ENCODE measurements at regions not wholly inside any gene's neighbourhood (a gene's known extent, or its start where the extent isn't known, plus 50 kb on each side); places are given as distances from the start of the nearest gene placed in this dataset.

DNA sequence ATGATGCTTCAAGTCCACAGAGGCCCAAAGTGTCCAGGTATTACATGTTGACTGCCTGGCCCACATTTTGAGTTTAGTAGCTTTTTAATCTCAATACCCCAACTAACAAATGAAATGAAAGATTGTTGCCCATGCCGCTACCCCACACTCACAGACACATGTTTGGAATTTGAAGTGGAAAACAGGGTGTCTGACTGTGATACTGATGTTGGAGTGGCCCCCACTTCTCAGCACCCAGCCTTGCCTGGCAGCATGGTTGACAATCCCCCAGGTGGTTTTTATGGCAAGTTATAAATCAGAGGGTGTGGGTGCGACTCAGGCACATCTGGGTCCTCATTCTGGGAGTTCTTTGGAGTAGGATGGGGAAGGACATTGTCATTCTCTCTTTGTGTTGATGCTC is 314.7 kb upstream of the ZNF32 start:
- no peaks in the 10 kb centered on the region for H3K9me3 ChIP-seq
- no peaks in the 10 kb centered on the region for H3K9me2 ChIP-seq
- H3K36me3 ChIP-seq (replicated peaks in 1 of 2; ENCODE audit: control insufficient read depth in 1 of 2, insufficient read depth in 2 of 2, low read length in 1 of 2): no peaks in the 10 kb centered on the region
- DNase-seq: no peak
- no peak overlapping the region for H2AFZ ChIP-seq (ENCODE audit: low read depth)
- ChIA-PET POLR2A (no interaction called here), CTCF (no interaction called here)
- no peaks in the 10 kb centered on the region for H3K27me3 ChIP-seq (ENCODE audit: insufficient read depth)
- no peak overlapping the region for H3K4me2 ChIP-seq
- no peaks in the 10 kb centered on the region for H3F3A ChIP-seq (replicated peaks; ENCODE audit: insufficient read depth)
- TF ChIP-seq SMC3 (IDR thresholded peaks at IDR 0.05; ENCODE audit: low read depth, low read length) (no peak), TCF12 (IDR thresholded peaks at IDR 0.05) (no peak), YY1 (IDR thresholded peaks at IDR 0.05; ENCODE audit: low read depth) (no peak), ELF1 (IDR thresholded peaks at IDR 0.05) (no peak), FOSL2 (IDR thresholded peaks at IDR 0.05; ENCODE audit: borderline replicate concordance, low read depth) (no peak), RXRA (IDR thresholded peaks at IDR 0.05; ENCODE audit: borderline replicate concordance, low read depth) (no peak), JUND (IDR thresholded peaks at IDR 0.05) (no peak), EZH2phosphoT487 (IDR thresholded peaks at IDR 0.05; ENCODE audit: borderline replicate concordance, low read depth) (no peak), RCOR1 (IDR thresholded peaks at IDR 0.05; ENCODE audit: low read length) (no peak), TEAD4 (IDR thresholded peaks at IDR 0.05; ENCODE audit: borderline replicate concordance, insufficient read depth) (no peak), EP300 (IDR thresholded peaks at IDR 0.05; ENCODE audit: borderline replicate concordance in 1 of 2, low read depth in 1 of 2, low read length in 1 of 2) (no peak)
- TF ChIP-seq, protein P1, sequence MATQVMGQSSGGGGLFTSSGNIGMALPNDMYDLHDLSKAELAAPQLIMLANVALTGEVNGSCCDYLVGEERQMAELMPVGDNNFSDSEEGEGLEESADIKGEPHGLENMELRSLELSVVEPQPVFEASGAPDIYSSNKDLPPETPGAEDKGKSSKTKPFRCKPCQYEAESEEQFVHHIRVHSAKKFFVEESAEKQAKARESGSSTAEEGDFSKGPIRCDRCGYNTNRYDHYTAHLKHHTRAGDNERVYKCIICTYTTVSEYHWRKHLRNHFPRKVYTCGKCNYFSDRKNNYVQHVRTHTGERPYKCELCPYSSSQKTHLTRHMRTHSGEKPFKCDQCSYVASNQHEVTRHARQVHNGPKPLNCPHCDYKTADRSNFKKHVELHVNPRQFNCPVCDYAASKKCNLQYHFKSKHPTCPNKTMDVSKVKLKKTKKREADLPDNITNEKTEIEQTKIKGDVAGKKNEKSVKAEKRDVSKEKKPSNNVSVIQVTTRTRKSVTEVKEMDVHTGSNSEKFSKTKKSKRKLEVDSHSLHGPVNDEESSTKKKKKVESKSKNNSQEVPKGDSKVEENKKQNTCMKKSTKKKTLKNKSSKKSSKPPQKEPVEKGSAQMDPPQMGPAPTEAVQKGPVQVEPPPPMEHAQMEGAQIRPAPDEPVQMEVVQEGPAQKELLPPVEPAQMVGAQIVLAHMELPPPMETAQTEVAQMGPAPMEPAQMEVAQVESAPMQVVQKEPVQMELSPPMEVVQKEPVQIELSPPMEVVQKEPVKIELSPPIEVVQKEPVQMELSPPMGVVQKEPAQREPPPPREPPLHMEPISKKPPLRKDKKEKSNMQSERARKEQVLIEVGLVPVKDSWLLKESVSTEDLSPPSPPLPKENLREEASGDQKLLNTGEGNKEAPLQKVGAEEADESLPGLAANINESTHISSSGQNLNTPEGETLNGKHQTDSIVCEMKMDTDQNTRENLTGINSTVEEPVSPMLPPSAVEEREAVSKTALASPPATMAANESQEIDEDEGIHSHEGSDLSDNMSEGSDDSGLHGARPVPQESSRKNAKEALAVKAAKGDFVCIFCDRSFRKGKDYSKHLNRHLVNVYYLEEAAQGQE (IDR thresholded peaks at IDR 0.05; ENCODE audit: low read depth, low read length): no peak
- TF ChIP-seq, protein P2, sequence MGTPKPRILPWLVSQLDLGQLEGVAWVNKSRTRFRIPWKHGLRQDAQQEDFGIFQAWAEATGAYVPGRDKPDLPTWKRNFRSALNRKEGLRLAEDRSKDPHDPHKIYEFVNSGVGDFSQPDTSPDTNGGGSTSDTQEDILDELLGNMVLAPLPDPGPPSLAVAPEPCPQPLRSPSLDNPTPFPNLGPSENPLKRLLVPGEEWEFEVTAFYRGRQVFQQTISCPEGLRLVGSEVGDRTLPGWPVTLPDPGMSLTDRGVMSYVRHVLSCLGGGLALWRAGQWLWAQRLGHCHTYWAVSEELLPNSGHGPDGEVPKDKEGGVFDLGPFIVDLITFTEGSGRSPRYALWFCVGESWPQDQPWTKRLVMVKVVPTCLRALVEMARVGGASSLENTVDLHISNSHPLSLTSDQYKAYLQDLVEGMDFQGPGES (IDR thresholded peaks at IDR 0.05; ENCODE audit: low read depth, low read length): no peak
- no peaks in the 10 kb centered on the region for H3K79me2 ChIP-seq (ENCODE audit: insufficient read depth)
- WGBS (ENCODE audit: low lambda C conversion rate): 66% methylated on average over 2 of the region's 2 CpGs
- peaks cover 0 to 8% of the 10 kb centered on the region in 2 experiments; a peak in 1 of 4 replicates for H3K4me1 ChIP-seq (ENCODE audit: control insufficient read depth in 1 of 2, insufficient read depth in 2 of 2, low read depth in 1 of 2, low read length in 1 of 2)
- H3K4me3 ChIP-seq (ENCODE audit: low read depth in 2 of 2, low read length in 1 of 2): no peak overlapping the region
- no peak overlapping the region for H3K27ac ChIP-seq (ENCODE audit: low read depth in 2 of 2, low read length in 1 of 2)
- H4K20me1 ChIP-seq (ENCODE audit: insufficient read depth): no peaks in the 10 kb centered on the region
- H3K9ac ChIP-seq: no peak overlapping the region
